ENCODE measurements at regions not wholly inside any gene's neighbourhood (a gene's known extent, or its start where the extent isn't known, plus 50 kb on each side); places are given as distances from the start of the nearest gene placed in this dataset.

GRCh38 chr6:165922309-165922794 is 245.3 kb downstream of the TBXT start:
- Histone ChIP-seq H3K27ac (no peak overlapping the region), H3K4me3 (no peak overlapping the region), H4K20me1 (ENCODE audit: insufficient read depth, poor library complexity, severe bottlenecking) (no peaks in the 10 kb centered on the region), H3K4me1 (ENCODE audit: insufficient read depth) (no peaks in the 10 kb centered on the region), H3K4me2 (no peak overlapping the region), H3K79me2 (no peaks in the 10 kb centered on the region), H3K27me3 (no peaks in the 10 kb centered on the region), H3K36me3 (replicated peaks; ENCODE audit: insufficient read depth, low read depth) (no peaks in the 10 kb centered on the region), H3K9me2 (replicated peaks; ENCODE audit: insufficient read depth) (no peaks in the 10 kb centered on the region), H2AFZ (no peak overlapping the region), H3K9me3 (ENCODE audit: low read depth) (no peaks in the 10 kb centered on the region)
- TF ChIP-seq EZH2phosphoT487 (IDR thresholded peaks at IDR 0.05; ENCODE audit: low read depth, severe bottlenecking, unreplicated experiment), result no peak
- no peak for TF ChIP-seq CTCF (IDR thresholded peaks at IDR 0.05; ENCODE audit: poor library complexity)
- no peak for TF ChIP-seq EZH2 (IDR thresholded peaks at IDR 0.05; ENCODE audit: borderline replicate concordance)
- 58% methylated on average over 6 of the region's 6 CpGs for WGBS (ENCODE audit: low lambda C conversion rate, missing lambda C conversion rate)
- DNase-seq (ENCODE audit: low spot score), result no peak

GRCh38 chr6:165920896-165921671 is 246.6 kb downstream of the TBXT start:
- Histone ChIP-seq H3K4me1 (ENCODE audit: insufficient read depth) (no peaks in the 10 kb centered on the region), H4K20me1 (ENCODE audit: insufficient read depth, poor library complexity, severe bottlenecking) (no peaks in the 10 kb centered on the region), H3K36me3 (replicated peaks; ENCODE audit: insufficient read depth, low read depth) (no peaks in the 10 kb centered on the region), H3K27ac (no peak overlapping the region), H3K4me3 (no peak overlapping the region), H2AFZ (no peak overlapping the region), H3K4me2 (no peak overlapping the region), H3K79me2 (no peaks in the 10 kb centered on the region), H3K9me2 (replicated peaks; ENCODE audit: insufficient read depth) (no peaks in the 10 kb centered on the region), H3K9me3 (ENCODE audit: low read depth) (no peaks in the 10 kb centered on the region), H3K27me3 (no peaks in the 10 kb centered on the region)
- TF ChIP-seq CTCF (IDR thresholded peaks at IDR 0.05; ENCODE audit: poor library complexity) (no peak), EZH2phosphoT487 (IDR thresholded peaks at IDR 0.05; ENCODE audit: low read depth, severe bottlenecking, unreplicated experiment) (no peak), EZH2 (IDR thresholded peaks at IDR 0.05; ENCODE audit: borderline replicate concordance) (no peak)
- 72% methylated on average over 4 of the region's 4 CpGs for WGBS (ENCODE audit: low lambda C conversion rate, missing lambda C conversion rate)
- no peak for DNase-seq (ENCODE audit: low spot score)

GRCh38 chr6:165917576-165917975 is 250.1 kb downstream of the TBXT start:
- Histone ChIP-seq H3K4me2 (no peak overlapping the region), H4K20me1 (ENCODE audit: insufficient read depth, poor library complexity, severe bottlenecking) (no peaks in the 10 kb centered on the region), H3K9me3 (ENCODE audit: low read depth) (no peaks in the 10 kb centered on the region), H3K9me2 (replicated peaks; ENCODE audit: insufficient read depth) (no peaks in the 10 kb centered on the region), H3K36me3 (replicated peaks; ENCODE audit: insufficient read depth, low read depth) (no peaks in the 10 kb centered on the region), H3K4me3 (no peak overlapping the region), H2AFZ (no peak overlapping the region), H3K27ac (no peak overlapping the region), H3K4me1 (ENCODE audit: insufficient read depth) (no peaks in the 10 kb centered on the region), H3K79me2 (no peaks in the 10 kb centered on the region), H3K27me3 (no peaks in the 10 kb centered on the region)
- 95% methylated on average over 14 of the region's 14 CpGs for WGBS (ENCODE audit: low lambda C conversion rate, missing lambda C conversion rate)
- TF ChIP-seq CTCF (IDR thresholded peaks at IDR 0.05; ENCODE audit: poor library complexity) (no peak), EZH2phosphoT487 (IDR thresholded peaks at IDR 0.05; ENCODE audit: low read depth, severe bottlenecking, unreplicated experiment) (no peak), EZH2 (IDR thresholded peaks at IDR 0.05; ENCODE audit: borderline replicate concordance) (no peak)
- no peak for DNase-seq (ENCODE audit: low spot score)

Data from hepatocyte (in vitro differentiated cells).